ENCODE measurements at regions not wholly inside any gene's neighbourhood (a gene's known extent, or its start where the extent isn't known, plus 50 kb on each side); places are given as distances from the start of the nearest gene placed in this dataset.
A peak's percentile ranks its signal among the peaks of the same experiment; 100 is the strongest.

- no peaks in the 10 kb centered on the region for H3K4me1 ChIP-seq (ENCODE audit: control insufficient read depth, insufficient read depth, low read length)
- H3K27me3 ChIP-seq (ENCODE audit: control insufficient read depth, insufficient read depth, low read length), result no peaks in the 10 kb centered on the region
- no peak overlapping the region for H3K4me3 ChIP-seq (ENCODE audit: low read length)
- H3K9me3 ChIP-seq (ENCODE audit: control insufficient read depth, low read depth, low read length), result no peaks in the 10 kb centered on the region
- H3K27ac ChIP-seq (ENCODE audit: low read length), result no peak overlapping the region
- WGBS (ENCODE audit: insufficient coverage, low lambda C conversion rate), result 100% methylated on average over 1 of the region's 1 CpG
- no peaks in the 10 kb centered on the region for H3K36me3 ChIP-seq (ENCODE audit: control insufficient read depth, insufficient read depth, low read length)
- DNase-seq, result no peak
Observed at GRCh38 chr2:104279646-104280045, 574.3 kb upstream of the POU3F3 start.

- WGBS (ENCODE audit: insufficient coverage, low lambda C conversion rate), result 100% methylated on average over 1 of the region's 1 CpG
- H3K27ac ChIP-seq (ENCODE audit: low read length), result no peak overlapping the region
- H3K9me3 ChIP-seq (ENCODE audit: control insufficient read depth, low read depth, low read length), result no peaks in the 10 kb centered on the region
Observed at GRCh38 chr2:104280216-104280615, 573.7 kb upstream of the POU3F3 start.

GRCh38 chr2:104286841-104287240 lies 567.1 kb upstream of the POU3F3 start:
- H3K4me1 ChIP-seq (ENCODE audit: control insufficient read depth, insufficient read depth, low read length), result no peaks in the 10 kb centered on the region
- H3K27ac ChIP-seq (ENCODE audit: low read length), result no peak overlapping the region
- no peak for DNase-seq
- no peak overlapping the region for H3K4me3 ChIP-seq (ENCODE audit: low read length)
- H3K36me3 ChIP-seq (ENCODE audit: control insufficient read depth, insufficient read depth, low read length), result no peaks in the 10 kb centered on the region
- no peaks in the 10 kb centered on the region for H3K9me3 ChIP-seq (ENCODE audit: control insufficient read depth, low read depth, low read length)
- H3K27me3 ChIP-seq (ENCODE audit: control insufficient read depth, insufficient read depth, low read length), result no peaks in the 10 kb centered on the region
- no CpG with 5 or more reads among the region's 3 CpGs for WGBS (ENCODE audit: insufficient coverage, low lambda C conversion rate)

More at GRCh38 chr2:104280216-104280615, 573.7 kb upstream of the POU3F3 start:
- Histone ChIP-seq H3K4me1 (ENCODE audit: control insufficient read depth, insufficient read depth, low read length) (no peaks in the 10 kb centered on the region), H3K4me3 (ENCODE audit: low read length) (no peak overlapping the region), H3K36me3 (ENCODE audit: control insufficient read depth, insufficient read depth, low read length) (no peaks in the 10 kb centered on the region), H3K27me3 (ENCODE audit: control insufficient read depth, insufficient read depth, low read length) (no peaks in the 10 kb centered on the region)
- no peak for DNase-seq

- Histone ChIP-seq H3K4me3 (ENCODE audit: low read length) (no peak overlapping the region), H3K27ac (ENCODE audit: low read length) (no peak overlapping the region), H3K9me3 (ENCODE audit: control insufficient read depth, low read depth, low read length) (no peaks in the 10 kb centered on the region), H3K36me3 (ENCODE audit: control insufficient read depth, insufficient read depth, low read length) (no peaks in the 10 kb centered on the region), H3K27me3 (ENCODE audit: control insufficient read depth, insufficient read depth, low read length) (no peaks in the 10 kb centered on the region), H3K4me1 (ENCODE audit: control insufficient read depth, insufficient read depth, low read length) (no peaks in the 10 kb centered on the region)
- DNase-seq, result peak in 1 of 2 donors; percentile 5
- WGBS (ENCODE audit: insufficient coverage, low lambda C conversion rate), result no CpG with 5 or more reads among the region's 8 CpGs
Observed at GRCh38 chr2:104289651-104290565, 564.0 kb upstream of the POU3F3 start.

GRCh38 chr2:104290566-104290891 lies 563.4 kb upstream of the POU3F3 start:
- Histone ChIP-seq H3K9me3 (ENCODE audit: control insufficient read depth, low read depth, low read length) (no peaks in the 10 kb centered on the region), H3K36me3 (ENCODE audit: control insufficient read depth, insufficient read depth, low read length) (no peaks in the 10 kb centered on the region), H3K4me1 (ENCODE audit: control insufficient read depth, insufficient read depth, low read length) (no peaks in the 10 kb centered on the region), H3K4me3 (ENCODE audit: low read length) (no peak overlapping the region), H3K27me3 (ENCODE audit: control insufficient read depth, insufficient read depth, low read length) (no peaks in the 10 kb centered on the region), H3K27ac (ENCODE audit: low read length) (no peak overlapping the region)
- WGBS (ENCODE audit: insufficient coverage, low lambda C conversion rate), result 79% methylated on average over 3 of the region's 3 CpGs
- DNase-seq, result no peak

GRCh38 chr2:104312684-104313083 lies 541.2 kb upstream of the POU3F3 start:
- no peaks in the 10 kb centered on the region for H3K9me3 ChIP-seq (ENCODE audit: control insufficient read depth, low read depth, low read length)
- no peaks in the 10 kb centered on the region for H3K27me3 ChIP-seq (ENCODE audit: control insufficient read depth, insufficient read depth, low read length)
- no peak for DNase-seq
- no peak overlapping the region for H3K4me3 ChIP-seq (ENCODE audit: low read length)
- no peak overlapping the region for H3K27ac ChIP-seq (ENCODE audit: low read length)
- H3K36me3 ChIP-seq (ENCODE audit: control insufficient read depth, insufficient read depth, low read length), result no peaks in the 10 kb centered on the region
- WGBS (ENCODE audit: insufficient coverage, low lambda C conversion rate), result 58% methylated on average over 2 of the region's 4 CpGs
- no peaks in the 10 kb centered on the region for H3K4me1 ChIP-seq (ENCODE audit: control insufficient read depth, insufficient read depth, low read length)

GRCh38 chr2:104318001-104318665 lies 535.8 kb upstream of the POU3F3 start:
- no peaks in the 10 kb centered on the region for H3K36me3 ChIP-seq (ENCODE audit: control insufficient read depth, insufficient read depth, low read length)
- 100% methylated on average over 1 of the region's 6 CpGs for WGBS (ENCODE audit: insufficient coverage, low lambda C conversion rate)

GRCh38 chr2:104321116-104321795 lies 532.7 kb upstream of the POU3F3 start:
- 25% methylated on average over 2 of the region's 9 CpGs for WGBS (ENCODE audit: insufficient coverage, low lambda C conversion rate)

More at GRCh38 chr2:104318001-104318665, 535.8 kb upstream of the POU3F3 start:
- H3K4me3 ChIP-seq (ENCODE audit: low read length), result no peak overlapping the region
- H3K27me3 ChIP-seq (ENCODE audit: control insufficient read depth, insufficient read depth, low read length), result peaks cover 14% of the 10 kb centered on the region
- H3K9me3 ChIP-seq (ENCODE audit: control insufficient read depth, low read depth, low read length), result no peaks in the 10 kb centered on the region
- no peaks in the 10 kb centered on the region for H3K4me1 ChIP-seq (ENCODE audit: control insufficient read depth, insufficient read depth, low read length)
- DNase-seq, result no peak
- no peak overlapping the region for H3K27ac ChIP-seq (ENCODE audit: low read length)

GRCh38 chr2:104321796-104322349 lies 532.0 kb upstream of the POU3F3 start:
- no peaks in the 10 kb centered on the region for H3K4me1 ChIP-seq (ENCODE audit: control insufficient read depth, insufficient read depth, low read length)
- no peak overlapping the region for H3K4me3 ChIP-seq (ENCODE audit: low read length)
- H3K27me3 ChIP-seq (ENCODE audit: control insufficient read depth, insufficient read depth, low read length), result peaks cover 15% of the 10 kb centered on the region
- H3K9me3 ChIP-seq (ENCODE audit: control insufficient read depth, low read depth, low read length), result no peaks in the 10 kb centered on the region
- no CpG with 5 or more reads among the region's 8 CpGs for WGBS (ENCODE audit: insufficient coverage, low lambda C conversion rate)
- H3K36me3 ChIP-seq (ENCODE audit: control insufficient read depth, insufficient read depth, low read length), result no peaks in the 10 kb centered on the region
- H3K27ac ChIP-seq (ENCODE audit: low read length), result no peak overlapping the region
- no peak for DNase-seq

More at GRCh38 chr2:104321116-104321795, 532.7 kb upstream of the POU3F3 start:
- no peak for DNase-seq
- H3K27me3 ChIP-seq (ENCODE audit: control insufficient read depth, insufficient read depth, low read length), result peaks cover 15% of the 10 kb centered on the region
- no peak overlapping the region for H3K27ac ChIP-seq (ENCODE audit: low read length)
- H3K9me3 ChIP-seq (ENCODE audit: control insufficient read depth, low read depth, low read length), result no peaks in the 10 kb centered on the region
- H3K4me3 ChIP-seq (ENCODE audit: low read length), result no peak overlapping the region
- no peaks in the 10 kb centered on the region for H3K36me3 ChIP-seq (ENCODE audit: control insufficient read depth, insufficient read depth, low read length)
- H3K4me1 ChIP-seq (ENCODE audit: control insufficient read depth, insufficient read depth, low read length), result no peaks in the 10 kb centered on the region

GRCh38 chr2:104332731-104333130 lies 521.2 kb upstream of the POU3F3 start:
- peak in 1 of 2 donors; percentile 8 for DNase-seq
- WGBS (ENCODE audit: insufficient coverage, low lambda C conversion rate), result no CpG with 5 or more reads among the region's 3 CpGs

More at GRCh38 chr2:104332731-104333130, 521.2 kb upstream of the POU3F3 start:
- Histone ChIP-seq H3K9me3 (ENCODE audit: control insufficient read depth, low read depth, low read length) (no peaks in the 10 kb centered on the region), H3K4me3 (ENCODE audit: low read length) (no peak overlapping the region), H3K27ac (ENCODE audit: low read length) (no peak overlapping the region), H3K4me1 (ENCODE audit: control insufficient read depth, insufficient read depth, low read length) (no peaks in the 10 kb centered on the region), H3K27me3 (ENCODE audit: control insufficient read depth, insufficient read depth, low read length) (no peaks in the 10 kb centered on the region), H3K36me3 (ENCODE audit: control insufficient read depth, insufficient read depth, low read length) (no peaks in the 10 kb centered on the region)
